SK-N-SH (cell line): ENCODE measurements at regions not wholly inside any gene's neighbourhood (a gene's known extent, or its start where the extent isn't known, plus 50 kb on each side); places are given as distances from the start of the nearest gene placed in this dataset.

Experiments
- CTCF ChIA-PET: fragments of 300-600, 350-600 bp; formaldehyde crosslinking; extraction: SDS; loops from one replicate; lab custom pipeline; 2021; lab: Yijun Ruan, JAX
- POLR2A ChIA-PET: fragments of 350-600 bp; sonication (Branson Sonifier 250); formaldehyde crosslinking; extraction: SDS; loops from one replicate; lab custom pipeline; 2020; ENCODE audit warnings: antibody characterized with exemption, inconsistent platforms; lab: Yijun Ruan, JAX
- DNase-seq: peaks from one replicate; pipeline ENCODE4 v3.0.0; 2012
- H2AFZ ChIP-seq: fragments of 200-600 bp; sonication (generic); 2 replicates; pipeline ENCODE4 v1.8.1; 2016; ENCODE audit warnings: antibody characterized with exemption, mild to moderate bottlenecking, low read depth
- H3F3A ChIP-seq: fragments of 200-600 bp; sonication (generic); replicated peaks from 2 replicates; pipeline ENCODE3; 2016; ENCODE audit warnings: antibody characterized with exemption, mild to moderate bottlenecking; ENCODE audit not compliant: insufficient read depth
- H3K27ac ChIP-seq, 2 experiments: fragments of 200-500 bp in 1 of 2; fragments of 200-600 bp in 1 of 2; sonication (Bioruptor generic) in 1 of 2; sonication (generic), shearing (Covaris generic) in 1 of 2; 2 replicates each; pipeline versions ENCODE4 v1.5.1 to v1.6.1; 2014 to 2016; ENCODE audit warnings: low read depth in 2 of 2, inconsistent platforms in 1 of 2, low read length in 1 of 2, mild to moderate bottlenecking in 1 of 2, mixed read lengths in 1 of 2
- H3K27me3 ChIP-seq: fragments of 200-600 bp; sonication (generic), shearing (Covaris generic); 2 replicates; pipeline ENCODE4 v1.6.1; 2016; ENCODE audit warnings: mixed run types; ENCODE audit not compliant: insufficient read depth
- H3K36me3 ChIP-seq, 2 experiments: fragments of 200-500 bp in 1 of 2; fragments of 200-600 bp in 1 of 2; sonication (Bioruptor generic) in 1 of 2; sonication (generic) in 1 of 2; replicated peaks in 1 of 2; 2 replicates each; pipeline versions ENCODE3 to v1.5.1; 2014 to 2016; ENCODE audit warnings: low read length in 1 of 2, mild to moderate bottlenecking in 1 of 2; ENCODE audit not compliant: insufficient read depth in 2 of 2, control insufficient read depth in 1 of 2
- H3K4me1 ChIP-seq, 2 experiments: fragments of 200-500 bp in 1 of 2; fragments of 200-600 bp in 1 of 2; sonication (Bioruptor generic) in 1 of 2; sonication (generic), shearing (Covaris generic) in 1 of 2; 2 replicates each; pipeline versions ENCODE4 v1.5.1 to v1.6.1; 2014 to 2016; ENCODE audit warnings: low read depth in 1 of 2, low read length in 1 of 2, mixed run types in 1 of 2; ENCODE audit not compliant: insufficient read depth in 2 of 2, control insufficient read depth in 1 of 2
- H3K4me2 ChIP-seq: fragments of 200-600 bp; sonication (generic), shearing (Covaris generic); 2 replicates; pipeline ENCODE4 v1.6.1; 2017; ENCODE audit warnings: mixed run types
- H3K4me3 ChIP-seq, 2 experiments: fragments of 200-500 bp in 1 of 2; fragments of 200-600 bp in 1 of 2; sonication (Bioruptor generic) in 1 of 2; sonication (generic), shearing (Covaris generic) in 1 of 2; 2 replicates each; pipeline versions ENCODE4 v1.5.1 to v1.8.1; 2014 to 2016; ENCODE audit warnings: low read depth in 2 of 2, inconsistent platforms in 1 of 2, low read length in 1 of 2, mild to moderate bottlenecking in 1 of 2, mixed read lengths in 1 of 2, moderate library complexity in 1 of 2
- H3K79me2 ChIP-seq: fragments of 200-600 bp; sonication (generic); 2 replicates; pipeline ENCODE4 v1.8.1; 2017; ENCODE audit warnings: mild to moderate bottlenecking; ENCODE audit not compliant: insufficient read depth
- H3K9ac ChIP-seq: fragments of 200-600 bp; sonication (generic); 2 replicates; pipeline ENCODE4 v1.6.1; 2017; ENCODE audit warnings: mixed run types
- H3K9me2 ChIP-seq: fragments of 200-600 bp; sonication (generic); 2 replicates; pipeline ENCODE4 v1.6.1; 2017; ENCODE audit warnings: mixed run types
- H3K9me3 ChIP-seq: fragments of 200-600 bp; sonication (generic); 2 replicates; pipeline ENCODE4 v1.6.1; 2017; ENCODE audit warnings: mixed run types, mild to moderate bottlenecking, moderate library complexity
- H4K20me1 ChIP-seq: fragments of 200-600 bp; sonication (generic); 2 replicates; pipeline ENCODE4 v1.6.1; 2017; ENCODE audit warnings: mild to moderate bottlenecking, mixed run types; ENCODE audit not compliant: insufficient read depth
- CHD2 ChIP-seq: fragments of 150-350 bp; IDR thresholded peaks from 2 replicates; pipeline ENCODE4 v1.6.1; 2018; ENCODE audit warnings: low read length; ENCODE audit not compliant: partially characterized antibody
- CTCF ChIP-seq: fragments of 200-600 bp; sonication (generic); IDR thresholded peaks from 2 replicates; pipeline ENCODE4 v1.6.1; 2017; ENCODE audit warnings: antibody characterized with exemption, mild to moderate bottlenecking, moderate library complexity
- FOXJ3 ChIP-seq: sonication (generic); formaldehyde crosslinking; IDR thresholded peaks from 2 replicates; pipeline ENCODE4 v1.5.1; 2020; ENCODE audit warnings: mild to moderate bottlenecking, missing genetic modification reagents
- GABPA ChIP-seq: IDR thresholded peaks from 2 replicates; pipeline ENCODE4 v1.4.0; 2012; ENCODE audit warnings: low read depth, mild to moderate bottlenecking
- IRF3 ChIP-seq: fragments of 150-350 bp; IDR thresholded peaks from 2 replicates; pipeline ENCODE4 v1.6.1; 2016; ENCODE audit warnings: mild to moderate bottlenecking, low read depth, low read length
- MEF2A ChIP-seq: IDR thresholded peaks from 2 replicates; pipeline ENCODE4 v1.4.0; 2012; ENCODE audit warnings: low read depth, borderline replicate concordance
- MXI1 ChIP-seq: IDR thresholded peaks from 2 replicates; pipeline ENCODE4 v1.6.1; 2012; ENCODE audit warnings: mild to moderate bottlenecking, low read depth, low read length, improper control_type of control experiment
- NFIC ChIP-seq: IDR thresholded peaks from 2 replicates; pipeline ENCODE4 v1.4.0; 2012; ENCODE audit warnings: borderline replicate concordance
- NRF1 ChIP-seq: IDR thresholded peaks from 2 replicates; pipeline ENCODE4 v1.6.1; 2012; ENCODE audit warnings: low read depth, mild to moderate bottlenecking, low read length
- PBX3 ChIP-seq: IDR thresholded peaks from 2 replicates; pipeline ENCODE4; 2012
- POLR2AphosphoS5 ChIP-seq: IDR thresholded peaks from 2 replicates; pipeline ENCODE4 v1.6.1; 2012; ENCODE audit warnings: low read depth, low read length
- RCOR1 ChIP-seq: fragments of 150-350 bp; IDR thresholded peaks from 2 replicates; pipeline ENCODE4 v1.6.1; 2017; ENCODE audit warnings: antibody characterized with exemption, low read length
- RXRA ChIP-seq: IDR thresholded peaks from 2 replicates; pipeline ENCODE4 v1.4.0; 2012; ENCODE audit warnings: low read depth, mild to moderate bottlenecking, borderline replicate concordance
- SIN3A ChIP-seq: IDR thresholded peaks from 2 replicates; pipeline ENCODE4 v1.6.1; 2012; ENCODE audit warnings: low read depth, mild to moderate bottlenecking, low read length, moderate library complexity, borderline replicate concordance
- SMC3 ChIP-seq: IDR thresholded peaks from 2 replicates; pipeline ENCODE4 v1.6.1; 2012; ENCODE audit warnings: low read depth, low read length, improper control_type of control experiment
- TCF12 ChIP-seq: IDR thresholded peaks from 2 replicates; pipeline ENCODE4 v1.4.0; 2012
- WGBS: methylation state at CpG from one replicate; pipeline ENCODE4 v1.1.6; 2017; ENCODE audit warnings: low lambda C conversion rate; 5-methylcytosine and 5-hydroxymethylcytosine counted together
- TF ChIP-seq, protein P1 (sequence below): IDR thresholded peaks from 2 replicates; pipeline ENCODE4 v1.4.0; 2012; ENCODE audit warnings: low read depth

DNA sequence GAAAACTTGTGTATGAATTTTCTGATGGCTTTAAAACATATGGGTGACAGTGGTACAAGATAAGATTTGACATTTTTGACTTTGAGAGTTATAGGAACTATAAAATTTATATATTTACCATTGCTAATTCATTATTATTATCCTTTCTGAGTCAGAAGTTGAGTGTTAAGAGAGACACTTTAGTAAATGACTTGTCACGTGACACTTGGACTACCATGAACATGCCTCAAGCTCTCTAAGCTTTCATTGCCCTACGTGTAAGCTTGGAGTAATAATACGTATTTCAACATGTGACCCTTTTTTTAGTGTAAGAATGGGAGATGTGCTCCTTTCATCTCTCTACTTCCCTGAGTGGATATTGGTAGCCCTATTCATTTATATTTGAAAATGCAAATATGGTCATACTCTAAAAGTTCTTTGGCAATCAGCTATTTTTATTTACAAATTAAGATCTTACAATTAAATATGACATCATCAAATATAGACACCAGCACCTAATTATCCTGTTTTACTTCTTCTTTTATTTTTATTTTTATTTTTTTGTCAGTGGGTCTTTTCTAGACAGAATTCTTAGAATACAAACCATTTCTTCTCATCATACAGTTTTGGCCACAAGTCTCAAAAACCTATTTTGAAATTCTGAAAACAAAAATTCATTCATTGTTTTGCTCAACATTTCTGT, 837.0 kb downstream of the PDHA2 start:
- Histone ChIP-seq H3K27ac (no peak overlapping the region), H3K4me2 (no peak overlapping the region), H3K4me1 (no peaks in the 10 kb centered on the region), H3K79me2 (no peaks in the 10 kb centered on the region), H3K36me3 (no peaks in the 10 kb centered on the region), H3K9ac (no peak overlapping the region), H3K27me3 (no peaks in the 10 kb centered on the region), H3K9me2 (no peaks in the 10 kb centered on the region), H4K20me1 (no peaks in the 10 kb centered on the region), H3K9me3 (no peaks in the 10 kb centered on the region), H2AFZ (no peak overlapping the region), H3F3A (no peaks in the 10 kb centered on the region), H3K4me3 (no peak overlapping the region)
- no peak for DNase-seq
- TF ChIP-seq TCF12 (no peak), NFIC (no peak), GABPA (no peak)
- POLR2A ChIA-PET: no interaction called here
- CTCF ChIA-PET: no interaction called here
- WGBS: 66% methylated on average over 3 of the region's 3 CpGs

DNA sequence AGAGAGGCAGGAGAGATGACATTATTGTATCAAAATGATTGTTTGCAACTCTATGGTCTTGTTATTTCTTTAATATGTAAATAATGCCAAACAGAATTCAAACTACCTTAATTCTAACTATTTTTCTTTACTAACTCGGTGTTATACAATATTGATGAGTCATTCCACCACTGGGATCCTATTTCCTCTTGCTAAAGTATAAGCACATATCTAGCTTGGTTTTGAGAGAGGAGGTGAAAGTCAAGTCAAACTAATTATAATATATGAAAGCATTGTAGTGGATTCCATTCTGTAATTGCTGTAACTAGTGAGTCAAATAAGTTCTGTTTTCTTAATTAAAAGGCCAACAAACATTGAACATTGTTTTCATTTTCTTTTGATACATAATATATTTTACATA, 837.6 kb downstream of the PDHA2 start:
- 10% methylated on average over 1 of the region's 1 CpG for WGBS

More for the DNA sequence above, 837.6 kb downstream of the PDHA2 start:
- Histone ChIP-seq H3K36me3 (no peaks in the 10 kb centered on the region), H3K27ac (no peak overlapping the region), H3F3A (no peaks in the 10 kb centered on the region), H4K20me1 (no peaks in the 10 kb centered on the region), H3K4me1 (no peaks in the 10 kb centered on the region), H3K9me3 (no peaks in the 10 kb centered on the region), H3K4me2 (no peak overlapping the region), H2AFZ (no peak overlapping the region), H3K9me2 (no peaks in the 10 kb centered on the region), H3K79me2 (no peaks in the 10 kb centered on the region), H3K4me3 (no peak overlapping the region), H3K9ac (no peak overlapping the region), H3K27me3 (no peaks in the 10 kb centered on the region)
- POLR2A ChIA-PET: no interaction called here
- no peak for DNase-seq
- no peak for TF ChIP-seq NFIC
- no peak for TF ChIP-seq SIN3A
- TF ChIP-seq MEF2A: no peak
- TF ChIP-seq, protein P1, sequence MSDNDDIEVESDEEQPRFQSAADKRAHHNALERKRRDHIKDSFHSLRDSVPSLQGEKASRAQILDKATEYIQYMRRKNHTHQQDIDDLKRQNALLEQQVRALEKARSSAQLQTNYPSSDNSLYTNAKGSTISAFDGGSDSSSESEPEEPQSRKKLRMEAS: no peak
- TF ChIP-seq SMC3: no peak
- no peak for TF ChIP-seq PBX3
- no peak for TF ChIP-seq CHD2
- TF ChIP-seq POLR2AphosphoS5: no peak
- TF ChIP-seq RXRA: no peak
- TF ChIP-seq MXI1: no peak
- TF ChIP-seq IRF3: no peak
- TF ChIP-seq FOXJ3: no peak
- TF ChIP-seq NRF1: no peak
- TF ChIP-seq CTCF: no peak
- no peak for TF ChIP-seq RCOR1
- CTCF ChIA-PET: no interaction called here
